Activated B cell treated with CpG ODN at 0.5 μM for 24 hours (primary cell): ENCODE measurements at regions not wholly inside any gene's neighbourhood (a gene's known extent, or its start where the extent isn't known, plus 50 kb on each side); places are given as distances from the start of the nearest gene placed in this dataset.
A peak's percentile ranks its signal among the peaks of the same experiment; 100 is the strongest.

Experiments used
- ATAC-seq: fragments of 200-7000 bp; cut with Tn5 transposase; one replicate; pipeline ENCODE4 v1.10.0; 2021; ENCODE audit warnings: low read depth, mild to moderate bottlenecking, moderate library complexity
- CTCF ChIA-PET: fragments of 350-600 bp; sonication (Branson Sonifier 250); formaldehyde crosslinking; loops from one replicate; lab custom pipeline; 2021; ENCODE audit warnings: antibody characterized with exemption; lab: Charles Lee
- POLR2A ChIA-PET: fragments of 350-600 bp; sonication (Branson Sonifier 250); formaldehyde crosslinking; loops from one replicate; lab custom pipeline; 2021; ENCODE audit warnings: antibody characterized with exemption; lab: Charles Lee
- DNase-seq: peaks from one replicate; pipeline ENCODE4 v3.0.0; 2022
- H3K27ac Mint-ChIP-seq: one replicate; pipeline ENCODE4 v1.8.0; 2020; ENCODE audit warnings: mixed read lengths
- H3K27me3 Mint-ChIP-seq: one replicate; pipeline ENCODE4 v1.8.0; 2021; ENCODE audit warnings: mixed read lengths
- H3K36me3 Mint-ChIP-seq: one replicate; pipeline ENCODE4 v1.8.0; 2021; ENCODE audit warnings: low read depth, mixed read lengths
- H3K4me1 Mint-ChIP-seq: one replicate; pipeline ENCODE4 v1.8.0; 2021; ENCODE audit warnings: mixed read lengths
- H3K4me3 Mint-ChIP-seq: one replicate; pipeline ENCODE4 v1.8.0; 2020; ENCODE audit warnings: mild to moderate bottlenecking, mixed read lengths
- H3K9me3 Mint-ChIP-seq: one replicate; pipeline ENCODE4 v1.8.0; 2020; ENCODE audit warnings: mixed read lengths
- intact Hi-C: fragments of 100-400 bp; cut with micrococcal nuclease; formaldehyde crosslinking; loops from one replicate; pipeline ENCODE4 v1.15.1; 2024
- TF ChIP-seq, protein P1 (sequence below): fragments of 200-600 bp; IDR thresholded peaks from one replicate; pipeline ENCODE4 v1.8.0; 2022; ENCODE audit warnings: antibody characterized with exemption, mild to moderate bottlenecking

DNA sequence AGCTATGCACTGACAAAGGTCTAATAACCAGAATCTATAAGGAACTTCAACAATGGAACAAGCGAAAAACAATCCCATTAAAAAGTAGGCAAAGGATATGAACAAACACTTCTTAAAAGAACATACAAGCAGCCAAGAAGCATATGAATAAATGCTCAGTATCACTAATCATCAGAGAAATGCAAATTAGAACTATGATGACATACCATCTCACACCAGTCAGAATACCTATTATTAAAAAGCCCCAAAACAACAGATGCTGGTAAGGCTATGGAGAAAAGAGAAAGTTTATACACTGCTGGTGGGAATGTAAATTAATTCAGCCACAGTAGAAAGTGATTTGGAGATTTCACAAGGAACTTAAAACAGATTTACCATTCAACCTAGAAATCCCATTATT lies 211.8 kb downstream of the EDN1 start:
- CTCF ChIA-PET, result no interaction called here
- peaks cover 7% of the 10 kb centered on the region for H3K9me3 Mint-ChIP-seq

DNA sequence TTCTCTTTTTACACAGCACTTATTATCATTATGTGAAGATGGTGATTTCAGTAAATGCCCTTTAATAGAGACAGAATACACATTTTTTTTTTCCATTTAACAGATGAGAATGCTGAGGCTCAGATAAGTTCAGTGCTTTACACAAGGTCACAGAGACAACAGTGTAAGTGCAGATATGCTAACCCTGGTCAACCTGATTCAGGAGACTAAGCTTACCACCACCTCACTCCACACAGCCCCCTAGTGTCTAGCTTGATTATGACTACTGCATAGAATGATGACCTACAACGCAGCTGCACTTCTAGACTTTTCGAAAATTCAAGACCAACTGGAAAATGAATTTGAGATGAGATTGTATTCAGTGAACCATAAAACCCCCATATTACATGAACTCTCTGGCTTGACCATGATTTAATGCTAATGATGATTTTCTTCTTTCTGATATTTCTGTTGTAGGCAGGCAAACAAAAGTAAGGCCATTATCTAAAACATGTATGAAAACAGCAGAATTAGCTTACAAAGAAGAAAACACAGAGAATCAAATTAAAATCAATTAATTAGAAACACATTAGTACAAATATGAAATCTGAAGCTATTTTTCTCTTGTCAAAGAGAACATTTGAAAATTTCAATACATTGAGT lies 212.1 kb upstream of the PHACTR1 start:
- no peaks in the 10 kb centered on the region for H3K4me1 Mint-ChIP-seq
- ChIA-PET POLR2A (no interaction called here), CTCF (interaction anchor here (1.0 to 2.9 kb wide), 7 partner anchors 8 to 923 kb away, joined by 3 to 22 read pairs (median 4); no protein-coding TSS in a partner anchor)
- DNase-seq, result no peak
- no peaks in the 10 kb centered on the region for H3K9me3 Mint-ChIP-seq
- no peak overlapping the region for H3K4me3 Mint-ChIP-seq
- intact Hi-C loops, result loop anchor here (1.0 to 10.0 kb wide), 5 partner anchors 100 to 849 kb away; no protein-coding TSS in a partner anchor
- H3K36me3 Mint-ChIP-seq, result no peaks in the 10 kb centered on the region
- H3K27ac Mint-ChIP-seq, result no peak overlapping the region
- peaks cover 3% of the 10 kb centered on the region for H3K27me3 Mint-ChIP-seq
- TF ChIP-seq, protein P1, sequence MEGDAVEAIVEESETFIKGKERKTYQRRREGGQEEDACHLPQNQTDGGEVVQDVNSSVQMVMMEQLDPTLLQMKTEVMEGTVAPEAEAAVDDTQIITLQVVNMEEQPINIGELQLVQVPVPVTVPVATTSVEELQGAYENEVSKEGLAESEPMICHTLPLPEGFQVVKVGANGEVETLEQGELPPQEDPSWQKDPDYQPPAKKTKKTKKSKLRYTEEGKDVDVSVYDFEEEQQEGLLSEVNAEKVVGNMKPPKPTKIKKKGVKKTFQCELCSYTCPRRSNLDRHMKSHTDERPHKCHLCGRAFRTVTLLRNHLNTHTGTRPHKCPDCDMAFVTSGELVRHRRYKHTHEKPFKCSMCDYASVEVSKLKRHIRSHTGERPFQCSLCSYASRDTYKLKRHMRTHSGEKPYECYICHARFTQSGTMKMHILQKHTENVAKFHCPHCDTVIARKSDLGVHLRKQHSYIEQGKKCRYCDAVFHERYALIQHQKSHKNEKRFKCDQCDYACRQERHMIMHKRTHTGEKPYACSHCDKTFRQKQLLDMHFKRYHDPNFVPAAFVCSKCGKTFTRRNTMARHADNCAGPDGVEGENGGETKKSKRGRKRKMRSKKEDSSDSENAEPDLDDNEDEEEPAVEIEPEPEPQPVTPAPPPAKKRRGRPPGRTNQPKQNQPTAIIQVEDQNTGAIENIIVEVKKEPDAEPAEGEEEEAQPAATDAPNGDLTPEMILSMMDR, result no peak
- peak; percentile 67 for ATAC-seq

More for the DNA sequence above, 211.8 kb downstream of the EDN1 start:
- H3K27ac Mint-ChIP-seq, result no peak overlapping the region
- no peak overlapping the region for H3K4me3 Mint-ChIP-seq
- H3K36me3 Mint-ChIP-seq, result no peaks in the 10 kb centered on the region
- no peak for DNase-seq
- POLR2A ChIA-PET, result no interaction called here
- no peaks in the 10 kb centered on the region for H3K4me1 Mint-ChIP-seq
- TF ChIP-seq, protein P1, result no peak
- no peak for ATAC-seq
- intact Hi-C loops, result loop anchor here (5.0 to 10.0 kb wide), 3 partner anchors 103 to 350 kb away; no protein-coding TSS in a partner anchor
- H3K27me3 Mint-ChIP-seq, result peaks cover 4% of the 10 kb centered on the region

DNA sequence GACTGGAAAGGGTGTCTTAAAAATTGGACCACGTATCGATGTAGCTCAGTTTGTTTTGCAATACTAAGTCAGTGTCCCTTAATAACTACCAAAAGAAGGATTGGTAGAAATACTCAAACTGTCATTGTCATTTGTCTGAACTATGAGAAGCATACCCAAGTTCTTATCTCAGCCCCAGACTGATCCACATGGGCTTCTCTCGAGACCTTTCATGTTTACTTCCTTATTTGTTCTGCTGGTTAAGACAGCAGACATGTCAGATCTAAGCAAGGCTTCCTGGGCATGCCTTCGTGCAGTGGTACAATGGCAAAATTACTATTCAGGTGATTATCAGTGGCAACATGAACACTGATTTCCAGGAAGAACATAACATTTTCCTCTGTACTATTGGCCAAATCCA lies 211.1 kb upstream of the PHACTR1 start:
- no peaks in the 10 kb centered on the region for H3K36me3 Mint-ChIP-seq
- peaks cover 11% of the 10 kb centered on the region for H3K27me3 Mint-ChIP-seq
- POLR2A ChIA-PET, result no interaction called here
- intact Hi-C loops, result loop anchor here (10.0 kb wide), 2 partner anchors 99 to 191 kb away; no protein-coding TSS in a partner anchor
- H3K4me1 Mint-ChIP-seq, result no peaks in the 10 kb centered on the region
- TF ChIP-seq, protein P1, result no peak
- DNase-seq (no peak), ATAC-seq (no peak)
- H3K9me3 Mint-ChIP-seq, result peaks cover 5% of the 10 kb centered on the region
- no peak overlapping the region for H3K4me3 Mint-ChIP-seq
- no peak overlapping the region for H3K27ac Mint-ChIP-seq
- CTCF ChIA-PET, result interaction anchor here (1.0 to 2.9 kb wide), 4 partner anchors 195 to 924 kb away, joined by 4 to 22 read pairs (median 8); no protein-coding TSS in a partner anchor

DNA sequence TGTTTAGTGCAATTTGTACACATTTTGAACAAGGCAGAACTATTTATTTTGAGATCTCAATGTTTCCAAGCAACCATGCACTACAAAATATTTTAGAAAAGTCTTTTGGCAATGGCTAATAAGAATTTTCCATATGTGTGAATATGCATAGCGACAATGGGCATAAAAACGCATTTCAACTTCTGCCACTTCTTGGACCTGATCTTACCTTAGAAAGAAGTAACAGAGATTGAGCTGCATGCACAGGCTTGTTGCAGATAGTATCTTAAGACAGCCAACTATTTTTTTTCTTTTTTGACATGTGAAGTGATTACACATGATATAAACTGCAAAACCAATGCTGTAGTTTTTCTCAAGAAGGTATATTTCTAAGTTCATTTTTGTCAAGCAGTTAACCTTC lies 210.4 kb upstream of the PHACTR1 start:
- ATAC-seq (no peak), DNase-seq (no peak)
- H3K9me3 Mint-ChIP-seq, result peaks cover 5% of the 10 kb centered on the region
- TF ChIP-seq, protein P1, result no peak
- H3K27ac Mint-ChIP-seq, result no peak overlapping the region
- CTCF ChIA-PET, result no interaction called here
- H3K27me3 Mint-ChIP-seq, result peaks cover 11% of the 10 kb centered on the region
- intact Hi-C loops, result loop anchor here (10.0 kb wide), 2 partner anchors 99 to 191 kb away; no protein-coding TSS in a partner anchor
- H3K36me3 Mint-ChIP-seq, result no peaks in the 10 kb centered on the region
- H3K4me3 Mint-ChIP-seq, result no peak overlapping the region
- POLR2A ChIA-PET, result no interaction called here
- H3K4me1 Mint-ChIP-seq, result no peaks in the 10 kb centered on the region

DNA sequence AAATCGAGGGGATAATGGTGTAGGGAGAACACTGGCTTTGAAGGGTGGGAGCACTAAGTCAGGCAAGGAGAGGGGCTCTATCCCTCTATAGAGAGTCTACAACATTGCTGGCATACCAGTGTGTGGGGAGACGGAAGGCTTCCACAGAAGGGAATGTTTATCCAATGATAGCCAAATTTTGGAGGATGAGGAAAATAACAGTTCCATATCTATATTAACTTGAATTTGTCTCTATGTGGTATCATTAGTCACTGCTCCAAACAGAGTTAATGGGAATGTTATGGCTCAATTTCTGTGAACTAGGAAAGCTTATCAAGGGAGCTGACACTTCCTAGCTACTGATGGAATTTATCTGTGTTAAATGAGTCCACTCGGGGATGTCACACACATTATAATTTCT lies 208.9 kb upstream of the PHACTR1 start:
- H3K27ac Mint-ChIP-seq, result no peak overlapping the region

More for the DNA sequence above, 208.9 kb upstream of the PHACTR1 start:
- H3K4me3 Mint-ChIP-seq, result no peak overlapping the region
- H3K9me3 Mint-ChIP-seq, result peaks cover 5% of the 10 kb centered on the region
- intact Hi-C loops, result loop anchor here (10.0 kb wide), 2 partner anchors 97 to 193 kb away; no protein-coding TSS in a partner anchor
- ChIA-PET POLR2A (no interaction called here), CTCF (no interaction called here)
- ATAC-seq, result no peak
- DNase-seq, result no peak
- H3K4me1 Mint-ChIP-seq, result no peaks in the 10 kb centered on the region
- TF ChIP-seq, protein P1, result no peak
- peaks cover 11% of the 10 kb centered on the region for H3K27me3 Mint-ChIP-seq
- H3K36me3 Mint-ChIP-seq, result no peaks in the 10 kb centered on the region
